Spleen (tissue), 11 donors: ENCODE measurements at regions not wholly inside any gene's neighbourhood (a gene's known extent, or its start where the extent isn't known, plus 50 kb on each side); places are given as distances from the start of the nearest gene placed in this dataset.

Experiments used
- DNase-seq: peaks from one replicate; pipeline ENCODE4 v3.0.0-alpha.2; 2020
- H3K27ac ChIP-seq, 8 donors: fragments of 200-600 bp; sonication (generic) in 7 of 8; 1 replicate in 4 of 8; 2 replicates in 4 of 8; pipeline versions ENCODE4 v1.5.0 to v1.8.0; 2016 to 2021; ENCODE audit warnings: inconsistent platforms in 4 of 8, mild to moderate bottlenecking in 4 of 8, moderate library complexity in 1 of 8
- H3K27me3 ChIP-seq, 7 donors: fragments of 200-600 bp; sonication (generic) in 6 of 7; replicated peaks in 1 of 7; 1 replicate in 4 of 7; 2 replicates in 3 of 7; pipeline versions ENCODE4 v1.5.0 to v1.8.0; 2016 to 2021; ENCODE audit warnings: inconsistent platforms in 3 of 7, mild to moderate bottlenecking in 1 of 7
- H3K36me3 ChIP-seq, 6 donors: fragments of 200-600 bp; sonication (generic) in 5 of 6; 1 replicate in 4 of 6; 2 replicates in 2 of 6; pipeline versions ENCODE4 v1.5.0 to v1.8.0; 2016 to 2021; ENCODE audit warnings: inconsistent platforms in 2 of 6
- H3K4me1 ChIP-seq, 6 donors: fragments of 200-600 bp; sonication (generic) in 5 of 6; 1 replicate in 3 of 6; 2 replicates in 3 of 6; pipeline versions ENCODE4 v1.5.0 to v1.8.0; 2016 to 2021; ENCODE audit warnings: inconsistent platforms in 3 of 6
- H3K4me3 ChIP-seq, 8 donors: fragments of 200-600 bp; sonication (generic) in 7 of 8; 1 replicate in 4 of 8; 2 replicates in 4 of 8; pipeline versions ENCODE4 v1.5.0 to v1.8.0; 2016 to 2021; ENCODE audit warnings: inconsistent platforms in 4 of 8, mild to moderate bottlenecking in 4 of 8, moderate library complexity in 2 of 8
- H3K9me3 ChIP-seq, 8 donors: fragments of 200-600 bp; sonication (generic) in 7 of 8; 1 replicate in 4 of 8; 2 replicates in 4 of 8; pipeline versions ENCODE4 v1.5.0 to v1.8.0; 2016 to 2021; ENCODE audit warnings: inconsistent platforms in 4 of 8
- POLR2A ChIP-seq, 3 donors: fragments of 450-650 bp; IDR thresholded peaks; one replicate each; pipeline ENCODE4 v1.5.1; 2017; ENCODE audit warnings: antibody characterized with exemption in 3 of 3, mild to moderate bottlenecking in 1 of 3
- POLR2AphosphoS5 ChIP-seq, 3 donors: sonication (generic); formaldehyde crosslinking; IDR thresholded peaks; one replicate each; pipeline ENCODE4 v1.5.1; 2017; ENCODE audit warnings: antibody characterized with exemption in 3 of 3
- WGBS, 5 donors: extraction: QIAGEN DNeasy Blood & Tissue Kit in 3 of 5; methylation state at CpG; one replicate each; pipeline versions ENCODE4 v1.1.5 to v1.1.7; 2013 to 2018; 5-methylcytosine and 5-hydroxymethylcytosine counted together
- intact Hi-C: fragments of 100-400 bp; cut with DNase I; formaldehyde crosslinking; loops from one replicate; pipeline ENCODE4 v1.15.0; 2023; ENCODE audit warnings: low total_unique reads
- TF ChIP-seq, protein P1 (sequence below), 11 experiments: fragments of 200-600 bp in 7 of 11; fragments of 450-650 bp in 4 of 11; sonication (generic) in 4 of 11; IDR thresholded peaks in 8 of 11; conservative IDR thresholded peaks in 3 of 11; 1 replicate in 7 of 11; 2 replicates in 4 of 11; pipeline versions ENCODE4 v1.4.0 to v1.8.0; 2016 to 2021; ENCODE audit warnings: antibody characterized with exemption in 11 of 11, inconsistent platforms in 4 of 11, mild to moderate bottlenecking in 1 of 11
- donor health status: healthy with polysubstance abuse.
- donor health status: DM: no; HTN: no; CAD: no; lungs with moderate emphysema.
- donor health status: DM: no; HTN: no; CAD: no.
- donor health status: Bipolar disorder and iron deficiency.
- donor health status: healthy.
- donor health status: DM: no; HTN: no; CAD: no.
- donor health status: DM: yes; HTN: yes; CAD: no.

DNA sequence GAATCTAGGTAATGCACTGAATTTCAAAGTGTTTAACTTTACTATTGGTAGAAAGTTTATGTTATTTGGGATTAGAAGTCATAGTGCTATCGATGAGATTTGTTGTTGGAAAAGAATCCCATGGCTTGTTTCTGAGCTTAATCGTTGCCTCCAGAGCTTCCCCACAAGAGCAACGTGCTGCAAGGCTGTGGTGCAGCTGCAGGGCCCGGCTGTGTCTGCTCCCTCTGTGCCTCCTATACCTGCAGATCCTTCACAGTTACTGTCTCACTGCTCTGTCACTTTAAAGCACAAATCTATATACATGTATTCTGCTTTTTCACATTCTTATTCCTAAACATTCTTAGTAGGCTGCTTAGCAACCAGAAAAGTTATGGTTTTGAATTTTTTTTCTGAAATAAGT is 826.6 kb upstream of the COBL start:
- Histone ChIP-seq H3K4me3 (no peak overlapping the region), H3K9me3 (peaks cover 0 to 43% (median 6%) of the 10 kb centered on the region in 8 donors), H3K4me1 (no peaks in the 10 kb centered on the region), H3K27ac (no peak overlapping the region), H3K36me3 (no peaks in the 10 kb centered on the region), H3K27me3 (no peaks in the 10 kb centered on the region)
- no peak for DNase-seq
- TF ChIP-seq POLR2AphosphoS5 (IDR thresholded peaks at IDR 0.05) (no peak), POLR2A (IDR thresholded peaks at IDR 0.05) (no peak)
- TF ChIP-seq, protein P1, sequence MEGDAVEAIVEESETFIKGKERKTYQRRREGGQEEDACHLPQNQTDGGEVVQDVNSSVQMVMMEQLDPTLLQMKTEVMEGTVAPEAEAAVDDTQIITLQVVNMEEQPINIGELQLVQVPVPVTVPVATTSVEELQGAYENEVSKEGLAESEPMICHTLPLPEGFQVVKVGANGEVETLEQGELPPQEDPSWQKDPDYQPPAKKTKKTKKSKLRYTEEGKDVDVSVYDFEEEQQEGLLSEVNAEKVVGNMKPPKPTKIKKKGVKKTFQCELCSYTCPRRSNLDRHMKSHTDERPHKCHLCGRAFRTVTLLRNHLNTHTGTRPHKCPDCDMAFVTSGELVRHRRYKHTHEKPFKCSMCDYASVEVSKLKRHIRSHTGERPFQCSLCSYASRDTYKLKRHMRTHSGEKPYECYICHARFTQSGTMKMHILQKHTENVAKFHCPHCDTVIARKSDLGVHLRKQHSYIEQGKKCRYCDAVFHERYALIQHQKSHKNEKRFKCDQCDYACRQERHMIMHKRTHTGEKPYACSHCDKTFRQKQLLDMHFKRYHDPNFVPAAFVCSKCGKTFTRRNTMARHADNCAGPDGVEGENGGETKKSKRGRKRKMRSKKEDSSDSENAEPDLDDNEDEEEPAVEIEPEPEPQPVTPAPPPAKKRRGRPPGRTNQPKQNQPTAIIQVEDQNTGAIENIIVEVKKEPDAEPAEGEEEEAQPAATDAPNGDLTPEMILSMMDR (IDR thresholded peaks at IDR 0.05 in 8 of 11, conservative IDR thresholded peaks at IDR 0.05 in 3 of 11), result no peak
- intact Hi-C loops, result no loop called here
- 58 to 75% (median 66%) methylated on average over 4 of the region's 4 CpGs for WGBS, 5 donors

DNA sequence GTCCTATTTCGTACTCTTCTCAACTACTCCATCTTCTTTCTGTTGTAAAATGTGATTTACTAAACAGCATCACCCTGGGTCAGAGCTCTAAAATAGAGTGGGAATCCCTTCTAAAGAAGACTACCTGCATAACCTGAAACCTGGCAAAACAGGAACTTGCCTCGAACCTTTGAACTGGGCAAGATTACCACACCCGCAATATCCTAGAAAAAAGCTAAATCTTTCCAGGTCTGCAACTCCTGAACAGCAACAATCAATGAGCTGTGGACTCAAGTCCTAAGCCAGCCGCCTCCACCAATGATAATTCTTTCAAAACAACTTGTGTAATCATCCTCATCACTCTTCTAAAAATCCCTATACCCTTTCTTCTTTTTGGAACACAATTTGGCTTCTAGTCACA is 824.2 kb upstream of the COBL start:
- Histone ChIP-seq H3K36me3 (no peaks in the 10 kb centered on the region), H3K4me3 (no peak overlapping the region), H3K4me1 (no peaks in the 10 kb centered on the region), H3K27me3 (no peaks in the 10 kb centered on the region), H3K27ac (no peak overlapping the region), H3K9me3 (peaks cover 0 to 48% (median 13%) of the 10 kb centered on the region in 8 donors)
- WGBS, 5 donors, result 77 to 92% (median 86%) methylated on average over 4 of the region's 4 CpGs
- no peak for TF ChIP-seq POLR2AphosphoS5 (IDR thresholded peaks at IDR 0.05)
- no peak for TF ChIP-seq POLR2A (IDR thresholded peaks at IDR 0.05)
- TF ChIP-seq, protein P1 (IDR thresholded peaks at IDR 0.05 in 8 of 11, conservative IDR thresholded peaks at IDR 0.05 in 3 of 11), result no peak
- intact Hi-C loops, result no loop called here
- DNase-seq, result no peak

DNA sequence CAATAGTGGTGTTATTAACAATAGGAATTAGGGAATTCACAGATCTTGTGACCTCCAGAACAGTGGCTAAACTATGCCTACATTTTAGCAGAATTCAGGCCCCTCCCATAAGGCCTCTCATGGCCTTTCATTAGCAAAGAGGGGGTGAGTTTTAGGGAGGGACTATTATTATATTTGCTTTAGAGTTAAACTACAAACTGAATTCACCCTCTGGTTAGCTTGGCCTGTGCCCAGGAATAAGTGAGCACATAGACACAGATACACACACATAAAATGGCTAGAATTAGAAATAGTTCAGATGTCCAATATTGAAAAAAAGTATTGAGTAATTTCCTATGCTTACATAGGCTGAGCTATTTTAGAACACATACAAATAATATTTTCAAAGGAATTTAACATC is 818.8 kb upstream of the COBL start:
- DNase-seq, result no peak
- Histone ChIP-seq H3K9me3 (peaks cover 0 to 39% (median 14%) of the 10 kb centered on the region in 8 donors), H3K4me1 (no peaks in the 10 kb centered on the region), H3K27me3 (no peaks in the 10 kb centered on the region), H3K27ac (no peak overlapping the region), H3K4me3 (no peak overlapping the region), H3K36me3 (no peaks in the 10 kb centered on the region)
- intact Hi-C loops, result no loop called here
- TF ChIP-seq POLR2A (IDR thresholded peaks at IDR 0.05), result no peak
- no peak for TF ChIP-seq POLR2AphosphoS5 (IDR thresholded peaks at IDR 0.05)
- TF ChIP-seq, protein P1 (IDR thresholded peaks at IDR 0.05 in 8 of 11, conservative IDR thresholded peaks at IDR 0.05 in 3 of 11), result no peak

DNA sequence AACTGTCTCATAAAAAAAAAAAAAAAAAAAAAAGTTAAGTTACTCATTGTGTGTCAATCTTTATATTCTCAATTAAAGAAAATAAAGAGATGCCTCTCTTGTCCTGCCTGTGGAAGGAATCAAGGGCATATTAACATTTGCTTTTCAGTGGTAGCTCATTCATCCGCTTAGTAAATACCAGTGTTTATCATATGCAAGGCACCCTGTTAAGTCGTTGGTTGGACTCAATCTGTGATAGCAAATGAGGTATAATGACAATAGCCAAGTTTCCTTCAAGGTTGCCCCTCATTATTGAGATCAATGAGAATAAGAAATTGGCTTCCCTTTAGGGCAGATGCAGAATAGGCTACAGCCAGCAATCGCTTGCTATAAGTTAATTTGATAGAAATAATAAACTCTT is 812.7 kb upstream of the COBL start:
- WGBS, 5 donors, result 69 to 78% (median 72%) methylated on average over 3 of the region's 3 CpGs
- DNase-seq, result no peak
- TF ChIP-seq, protein P1 (IDR thresholded peaks at IDR 0.05 in 8 of 11, conservative IDR thresholded peaks at IDR 0.05 in 3 of 11), result no peak
- TF ChIP-seq POLR2A (IDR thresholded peaks at IDR 0.05), result no peak
- no peak for TF ChIP-seq POLR2AphosphoS5 (IDR thresholded peaks at IDR 0.05)
- H3K9me3 ChIP-seq, result peaks cover 0 to 13% (median 0%) of the 10 kb centered on the region in 8 donors
- no peaks in the 10 kb centered on the region for H3K27me3 ChIP-seq
- H3K36me3 ChIP-seq, result no peaks in the 10 kb centered on the region
- no peaks in the 10 kb centered on the region for H3K4me1 ChIP-seq
- no peak overlapping the region for H3K4me3 ChIP-seq
- intact Hi-C loops, result no loop called here
- no peak overlapping the region for H3K27ac ChIP-seq
